Panc1 (cell line): ENCODE measurements at regions not wholly inside any gene's neighbourhood (a gene's known extent, or its start where the extent isn't known, plus 50 kb on each side); places are given as distances from the start of the nearest gene placed in this dataset.

Source experiments
- ATAC-seq: fragments of 200-7000 bp; cut with Tn5 transposase; 2 replicates; pipeline ENCODE4 v1.9.1; 2020; ENCODE audit warnings: mild to moderate bottlenecking, moderate library complexity
- BruUV-seq: library from RNA; stranded (reverse); fragments of 400-500 nt; replicated peaks from 2 replicates; lab custom pipeline; 2021; lab: Mats Ljungman, UMichigan
- CTCF ChIA-PET: fragments of 300-600 bp; sonication (Branson Sonifier 250); formaldehyde crosslinking; loops from one replicate; lab custom pipeline; 2022; ENCODE audit warnings: antibody characterized with exemption; lab: Charles Lee
- POLR2A ChIA-PET: fragments of 300-600 bp; sonication (Branson Sonifier 250); formaldehyde crosslinking; loops from one replicate; lab custom pipeline; 2022; ENCODE audit warnings: antibody characterized with exemption; lab: Charles Lee
- DNase-seq: peaks from one replicate; pipeline ENCODE4 v3.0.0-alpha.2; 2010; ENCODE audit warnings: low read depth, low spot score
- H3K27ac ChIP-seq: 2 replicates; pipeline ENCODE4 v1.5.1; 2011; ENCODE audit warnings: mild to moderate bottlenecking, low read length, inconsistent platforms
- H3K27me3 ChIP-seq: fragments of 200-500 bp; sonication (Bioruptor generic); 2 replicates; pipeline ENCODE4 v1.6.0; 2014; ENCODE audit warnings: low read length, inconsistent platforms; ENCODE audit not compliant: control insufficient read depth, insufficient read depth
- H3K36me3 ChIP-seq: fragments of 200-500 bp; sonication (Bioruptor generic); 2 replicates; pipeline ENCODE4 v1.5.1; 2014; ENCODE audit warnings: inconsistent platforms, mild to moderate bottlenecking, low read length, moderate library complexity; ENCODE audit not compliant: control insufficient read depth, insufficient read depth
- H3K4me1 ChIP-seq: 2 replicates; pipeline ENCODE4 v1.5.1; 2011; ENCODE audit warnings: inconsistent platforms, mild to moderate bottlenecking, low read length, moderate library complexity; ENCODE audit not compliant: control insufficient read depth, insufficient read depth
- H3K4me3 ChIP-seq, 2 experiments: 2 replicates each; pipeline ENCODE4 v1.5.1; 2011 to 2012; ENCODE audit warnings: low read depth in 2 of 2, low read length in 2 of 2, mild to moderate bottlenecking in 2 of 2, inconsistent platforms in 1 of 2, moderate library complexity in 1 of 2
- H3K9me3 ChIP-seq: fragments of 200-500 bp; sonication (Bioruptor generic); 2 replicates; pipeline ENCODE4 v1.5.1; 2014; ENCODE audit warnings: low read depth, mild to moderate bottlenecking, inconsistent platforms, low read length, moderate library complexity; ENCODE audit not compliant: control insufficient read depth, insufficient read depth
- CTCF ChIP-seq: fragments of 450-650 bp; IDR thresholded peaks from 2 replicates; pipeline ENCODE4 v1.5.1; 2017; ENCODE audit warnings: mild to moderate bottlenecking
- POLR2AphosphoS5 ChIP-seq: IDR thresholded peaks from 2 replicates; pipeline ENCODE4 v1.6.1; 2012; ENCODE audit warnings: mild to moderate bottlenecking, low read depth, low read length, moderate library complexity
- SIN3A ChIP-seq: IDR thresholded peaks from 2 replicates; pipeline ENCODE4 v1.6.1; 2012; ENCODE audit warnings: low read depth, mild to moderate bottlenecking, low read length, moderate library complexity, borderline replicate concordance; ENCODE audit not compliant: insufficient read depth
- TCF7L2 ChIP-seq: IDR thresholded peaks from 2 replicates; pipeline ENCODE4 v1.6.1; 2011; ENCODE audit warnings: mild to moderate bottlenecking, low read depth, low read length, inconsistent platforms
- in situ Hi-C: cut with HindIII; loops from 2 replicates; pipeline ENCODE4 v1.10.0; 2016; ENCODE audit warnings: low sequenced_read_pairs, low pct_unique_long_range_greater_than_20kb
- intact Hi-C: fragments of 100-400 bp; cut with micrococcal nuclease; formaldehyde crosslinking; loops from one replicate; pipeline ENCODE4 v1.10.0; 2022; ENCODE audit not compliant: unreplicated experiment
- TF ChIP-seq, protein P1 (sequence below), 2 experiments: IDR thresholded peaks; 2 replicates each; pipeline ENCODE4 v1.6.1; 2011 to 2012; ENCODE audit warnings: low read depth in 2 of 2, control low read depth in 1 of 2, low read length in 1 of 2, mild to moderate bottlenecking in 1 of 2, moderate library complexity in 1 of 2; ENCODE audit not compliant: insufficient read depth in 1 of 2

DNA sequence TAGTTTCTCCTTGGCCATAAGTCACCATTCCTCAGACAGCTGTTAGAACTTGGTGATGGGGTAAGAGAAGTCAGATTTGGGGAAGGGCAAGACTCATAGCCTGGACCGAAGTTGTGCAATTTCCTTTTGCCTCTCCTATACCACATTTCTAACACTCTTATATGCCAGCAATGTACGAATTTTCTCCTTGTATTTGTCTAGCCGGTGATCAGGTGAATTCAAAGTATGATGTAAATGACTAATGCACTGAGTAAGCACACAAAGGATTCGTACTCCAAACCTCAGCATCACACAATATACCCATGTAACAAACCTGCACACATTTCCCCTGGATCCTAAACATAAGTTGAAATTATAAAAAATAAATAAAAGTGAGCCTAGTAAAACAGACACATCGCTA is 1143.5 kb upstream of the CELF4 start:
- Histone ChIP-seq H3K36me3 (no peaks in the 10 kb centered on the region), H3K4me1 (no peaks in the 10 kb centered on the region), H3K4me3 (no peak overlapping the region), H3K9me3 (no peaks in the 10 kb centered on the region), H3K27ac (no peak overlapping the region), H3K27me3 (no peaks in the 10 kb centered on the region)
- POLR2A ChIA-PET, result no interaction called here
- BruUV-seq, result no TSS peak
- TF ChIP-seq CTCF, result no peak
- TF ChIP-seq, protein P1, sequence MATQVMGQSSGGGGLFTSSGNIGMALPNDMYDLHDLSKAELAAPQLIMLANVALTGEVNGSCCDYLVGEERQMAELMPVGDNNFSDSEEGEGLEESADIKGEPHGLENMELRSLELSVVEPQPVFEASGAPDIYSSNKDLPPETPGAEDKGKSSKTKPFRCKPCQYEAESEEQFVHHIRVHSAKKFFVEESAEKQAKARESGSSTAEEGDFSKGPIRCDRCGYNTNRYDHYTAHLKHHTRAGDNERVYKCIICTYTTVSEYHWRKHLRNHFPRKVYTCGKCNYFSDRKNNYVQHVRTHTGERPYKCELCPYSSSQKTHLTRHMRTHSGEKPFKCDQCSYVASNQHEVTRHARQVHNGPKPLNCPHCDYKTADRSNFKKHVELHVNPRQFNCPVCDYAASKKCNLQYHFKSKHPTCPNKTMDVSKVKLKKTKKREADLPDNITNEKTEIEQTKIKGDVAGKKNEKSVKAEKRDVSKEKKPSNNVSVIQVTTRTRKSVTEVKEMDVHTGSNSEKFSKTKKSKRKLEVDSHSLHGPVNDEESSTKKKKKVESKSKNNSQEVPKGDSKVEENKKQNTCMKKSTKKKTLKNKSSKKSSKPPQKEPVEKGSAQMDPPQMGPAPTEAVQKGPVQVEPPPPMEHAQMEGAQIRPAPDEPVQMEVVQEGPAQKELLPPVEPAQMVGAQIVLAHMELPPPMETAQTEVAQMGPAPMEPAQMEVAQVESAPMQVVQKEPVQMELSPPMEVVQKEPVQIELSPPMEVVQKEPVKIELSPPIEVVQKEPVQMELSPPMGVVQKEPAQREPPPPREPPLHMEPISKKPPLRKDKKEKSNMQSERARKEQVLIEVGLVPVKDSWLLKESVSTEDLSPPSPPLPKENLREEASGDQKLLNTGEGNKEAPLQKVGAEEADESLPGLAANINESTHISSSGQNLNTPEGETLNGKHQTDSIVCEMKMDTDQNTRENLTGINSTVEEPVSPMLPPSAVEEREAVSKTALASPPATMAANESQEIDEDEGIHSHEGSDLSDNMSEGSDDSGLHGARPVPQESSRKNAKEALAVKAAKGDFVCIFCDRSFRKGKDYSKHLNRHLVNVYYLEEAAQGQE (IDR thresholded peaks at IDR 0.05; ENCODE audit: insufficient read depth in 1 of 2, low read depth in 2 of 2, low read length in 1 of 2), result no peak
- no peak for TF ChIP-seq SIN3A
- no peak for TF ChIP-seq TCF7L2
- TF ChIP-seq POLR2AphosphoS5, result no peak
- DNase-seq, result no peak
- intact Hi-C loops (no loop called here), in situ Hi-C loops (no loop called here)
- ATAC-seq, result no peak
- CTCF ChIA-PET, result no interaction called here

- no peak overlapping the region for H3K4me3 ChIP-seq
- in situ Hi-C loops (no loop called here), intact Hi-C loops (no loop called here)
- H3K4me1 ChIP-seq, result no peaks in the 10 kb centered on the region
- DNase-seq (no peak), ATAC-seq (no peak)
- ChIA-PET POLR2A (no interaction called here), CTCF (no interaction called here)
- no peaks in the 10 kb centered on the region for H3K9me3 ChIP-seq
- TF ChIP-seq TCF7L2 (no peak), POLR2AphosphoS5 (no peak), SIN3A (no peak), CTCF (no peak)
- TF ChIP-seq, protein P1 (IDR thresholded peaks at IDR 0.05; ENCODE audit: insufficient read depth in 1 of 2, low read depth in 2 of 2, low read length in 1 of 2), result no peak
- no peaks in the 10 kb centered on the region for H3K27me3 ChIP-seq
- H3K27ac ChIP-seq, result no peak overlapping the region
- BruUV-seq, result no TSS peak
- H3K36me3 ChIP-seq, result no peaks in the 10 kb centered on the region
These were observed 1140.8 kb upstream of the CELF4 start for GRCh38 chr18:38706373-38706772.
